Lung (tissue), 11 donors: ENCODE measurements at regions not wholly inside any gene's neighbourhood (a gene's known extent, or its start where the extent isn't known, plus 50 kb on each side); places are given as distances from the start of the nearest gene placed in this dataset.

Source experiments
- ATAC-seq: fragments of 200-7000 bp; cut with Tn5 transposase; one replicate; pipeline ENCODE4 v1.9.1; 2020; ENCODE audit warnings: moderate number of reproducible peaks; ENCODE audit not compliant: insufficient read depth, low FRiP score
- DNase-seq, 3 donors: peaks; one replicate each; pipeline ENCODE4 v3.0.0-alpha.2; 2013 to 2017
- H3K27ac ChIP-seq, 2 donors: one replicate each; pipeline ENCODE4 v1.5.1; 2013; ENCODE audit warnings: mild to moderate bottlenecking in 2 of 2, moderate library complexity in 2 of 2, control low read depth in 1 of 2, inconsistent platforms in 1 of 2, low read depth in 1 of 2, low read length in 1 of 2
- H3K27me3 ChIP-seq, 3 donors: one replicate each; pipeline ENCODE4 v1.5.1; 2013; ENCODE audit warnings: low read length in 2 of 3; ENCODE audit not compliant: control insufficient read depth in 3 of 3, insufficient read depth in 3 of 3
- H3K36me3 ChIP-seq, 4 donors: one replicate each; pipeline ENCODE4 v1.5.1; 2013; ENCODE audit warnings: low read length in 4 of 4, mild to moderate bottlenecking in 1 of 4, moderate library complexity in 1 of 4; ENCODE audit not compliant: control insufficient read depth in 4 of 4, insufficient read depth in 4 of 4
- H3K4me1 ChIP-seq, 5 donors: one replicate each; pipeline ENCODE4 v1.5.1; 2013; ENCODE audit warnings: low read length in 5 of 5, mild to moderate bottlenecking in 2 of 5, moderate library complexity in 1 of 5; ENCODE audit not compliant: control insufficient read depth in 5 of 5, insufficient read depth in 5 of 5
- H3K4me3 ChIP-seq: one replicate; pipeline ENCODE4 v1.5.1; 2013; ENCODE audit warnings: mild to moderate bottlenecking, control low read depth, moderate library complexity
- H3K9ac ChIP-seq, 2 donors: one replicate each; pipeline ENCODE4 v1.5.1; 2013; ENCODE audit warnings: low read length in 2 of 2, control low read depth in 1 of 2; ENCODE audit not compliant: insufficient read depth in 1 of 2
- H3K9me3 ChIP-seq, 4 donors: one replicate each; pipeline ENCODE4 v1.5.1; 2013; ENCODE audit warnings: low read length in 3 of 4, mild to moderate bottlenecking in 1 of 4, moderate library complexity in 1 of 4; ENCODE audit not compliant: control insufficient read depth in 4 of 4, insufficient read depth in 3 of 4
- CTCF ChIP-seq: IDR thresholded peaks from 2 replicates; pipeline ENCODE4 v1.5.1; 2012; ENCODE audit warnings: mild to moderate bottlenecking; ENCODE audit errors: control extremely low read depth, extremely low read depth
- WGBS, 2 donors: extraction: QIAGEN DNeasy Blood & Tissue Kit; methylation state at CpG; one replicate each; pipeline ENCODE4 v1.1.7; 2013; 5-methylcytosine and 5-hydroxymethylcytosine counted together
- donor health status: control.
- donor health status: control.
- donor health status: Bipolar disorder and iron deficiency.
- donor health status: healthy.
- donor health status: DM: yes; HTN: yes; CAD: no.

- H3K9ac ChIP-seq: no peak overlapping the region
- H3K4me1 ChIP-seq: no peaks in the 10 kb centered on the region
- H3K4me3 ChIP-seq: no peak overlapping the region
- no peak overlapping the region for H3K27ac ChIP-seq
- no peaks in the 10 kb centered on the region for H3K36me3 ChIP-seq
- H3K27me3 ChIP-seq: no peaks in the 10 kb centered on the region
- no peak for TF ChIP-seq CTCF
- DNase-seq (no peak), ATAC-seq (no peak)
- peaks cover 0 to 8% (median 4%) of the 10 kb centered on the region in 4 donors for H3K9me3 ChIP-seq
- WGBS, 2 donors: 85 to 92% methylated on average over 1 of the region's 1 CpG
Observed at GRCh38 chr5:25405850-25406249, 761.1 kb upstream of the CDH10 start.

DNA sequence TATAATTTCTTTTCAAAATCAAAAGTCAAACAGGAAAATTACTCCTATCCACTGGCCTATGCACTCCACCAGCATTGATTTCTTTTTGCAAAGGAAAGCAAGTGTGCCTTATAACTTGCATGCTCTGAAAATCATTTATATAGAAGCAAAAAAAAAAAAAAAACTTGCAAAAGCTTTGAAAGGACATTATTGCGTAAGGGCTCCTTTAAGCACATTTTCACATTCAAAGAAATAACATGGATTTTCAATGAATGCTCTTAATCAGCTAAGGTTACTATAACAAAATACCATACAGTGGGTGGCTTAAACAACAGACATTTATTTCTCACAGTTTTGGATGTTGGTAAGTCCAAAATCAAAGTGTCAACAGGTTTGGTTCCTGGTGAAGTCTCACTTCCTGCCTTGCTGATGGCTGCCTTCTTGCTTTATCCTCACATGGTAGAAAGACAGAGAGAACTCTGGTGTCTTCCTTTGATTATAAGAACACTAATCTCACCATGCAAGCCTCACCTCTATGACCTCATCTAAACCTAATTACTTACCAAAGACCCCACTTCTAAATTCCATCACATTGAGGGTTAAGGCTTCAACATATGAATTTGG is 755.2 kb upstream of the CDH10 start:
- Histone ChIP-seq H3K27me3 (no peaks in the 10 kb centered on the region), H3K36me3 (no peaks in the 10 kb centered on the region), H3K27ac (no peak overlapping the region), H3K4me1 (no peaks in the 10 kb centered on the region), H3K9me3 (peaks cover 0 to 8% (median 4%) of the 10 kb centered on the region in 4 donors), H3K4me3 (no peak overlapping the region), H3K9ac (no peak overlapping the region)
- ATAC-seq (no peak), DNase-seq (no peak)
- WGBS, 2 donors: 88 to 94% methylated on average over 1 of the region's 1 CpG
- no peak for TF ChIP-seq CTCF

- Histone ChIP-seq H3K27me3 (no peaks in the 10 kb centered on the region), H3K9ac (no peak overlapping the region), H3K36me3 (no peaks in the 10 kb centered on the region), H3K4me1 (no peaks in the 10 kb centered on the region), H3K4me3 (no peak overlapping the region), H3K9me3 (no peaks in the 10 kb centered on the region), H3K27ac (no peak overlapping the region)
- DNase-seq (no peak), ATAC-seq (no peak)
- 91 to 94% methylated on average over 1 of the region's 1 CpG for WGBS, 2 donors
- no peak for TF ChIP-seq CTCF
Observed at GRCh38 chr5:25393957-25394356, 749.2 kb upstream of the CDH10 start.

- H3K4me1 ChIP-seq: no peaks in the 10 kb centered on the region
- TF ChIP-seq CTCF: no peak
- WGBS, 2 donors: 87 to 94% methylated on average over 1 of the region's 1 CpG
- no peak overlapping the region for H3K27ac ChIP-seq
- H3K27me3 ChIP-seq: no peaks in the 10 kb centered on the region
- H3K9me3 ChIP-seq: no peaks in the 10 kb centered on the region
- no peaks in the 10 kb centered on the region for H3K36me3 ChIP-seq
- no peak for DNase-seq
- H3K9ac ChIP-seq: no peak overlapping the region
- ATAC-seq: no peak
- no peak overlapping the region for H3K4me3 ChIP-seq
Observed at GRCh38 chr5:25393256-25393655, 748.5 kb upstream of the CDH10 start.
